HepG2 (cell line): ENCODE measurements at regions not wholly inside any gene's neighbourhood (a gene's known extent, or its start where the extent isn't known, plus 50 kb on each side); places are given as distances from the start of the nearest gene placed in this dataset.

Experiments used
- ATAC-seq: fragments of 200-7000 bp; cut with Tn5 transposase; 3 replicates; pipeline ENCODE4 v1.9.1; 2020; ENCODE audit warnings: mild to moderate bottlenecking, moderate library complexity
- BruUV-seq: library from RNA; stranded (reverse); fragments of 400-500 nt; replicated peaks from 2 replicates; lab custom pipeline; 2021; lab: Mats Ljungman, UMichigan
- CTCF ChIA-PET: fragments of 300-600 bp; formaldehyde crosslinking; extraction: SDS; loops from one replicate; lab custom pipeline; 2021; ENCODE audit warnings: low total read pairs, inconsistent platforms, low intra/inter-chr PET ratio; lab: Yijun Ruan, JAX
- POLR2A ChIA-PET: fragments of 350-600 bp; sonication (Branson Sonifier 250); formaldehyde crosslinking; loops from one replicate; lab custom pipeline; 2020; ENCODE audit warnings: antibody characterized with exemption, inconsistent platforms; lab: Yijun Ruan, JAX
- DNase-seq: peaks from one replicate; pipeline ENCODE4 v3.0.0-alpha.2; 2015; ENCODE audit warnings: low spot score
- FAIRE-seq: peaks from 3 replicates; lab custom pipeline; 2011; peaks lifted over from hg19 to GRCh38; lab: Jason Lieb, UNC
- H2AFZ ChIP-seq: one replicate; pipeline ENCODE4 v1.6.1; 2011; ENCODE audit warnings: low read length, inconsistent platforms
- H3K27ac ChIP-seq: fragments of 300-600 bp; 3 replicates; pipeline ENCODE4 v1.8.0; 2011; ENCODE audit warnings: mixed run types, mild to moderate bottlenecking, mixed read lengths, low read length, inconsistent platforms; ENCODE audit not compliant: insufficient read depth; ENCODE audit errors: extremely low read length
- H3K27me3 ChIP-seq, 2 experiments: fragments of 200-600 bp in 1 of 2; 2 replicates in 1 of 2; 3 replicates in 1 of 2; pipeline versions ENCODE4 v1.6.0 to v1.8.0; 2011; ENCODE audit warnings: low read length in 2 of 2, mild to moderate bottlenecking in 2 of 2, moderate library complexity in 2 of 2, inconsistent platforms in 1 of 2; ENCODE audit not compliant: insufficient read depth in 2 of 2, control insufficient read depth in 1 of 2
- H3K36me3 ChIP-seq, 2 experiments: fragments of 200-600 bp in 1 of 2; replicated peaks in 1 of 2; 2 replicates in 1 of 2; 3 replicates in 1 of 2; pipeline versions ENCODE4 v1.5.1 to v1.8.0; 2011; ENCODE audit warnings: low read length in 2 of 2, inconsistent platforms in 1 of 2; ENCODE audit not compliant: insufficient read depth in 2 of 2, control insufficient read depth in 1 of 2
- H3K4me1 ChIP-seq: 2 replicates; pipeline ENCODE4 v1.5.1; 2012; ENCODE audit warnings: low read length, inconsistent platforms; ENCODE audit not compliant: insufficient read depth
- H3K4me2 ChIP-seq: 2 replicates; pipeline ENCODE4 v1.6.0; 2011; ENCODE audit warnings: low read depth, low read length, inconsistent platforms
- H3K4me3 ChIP-seq, 3 experiments: fragments of 200-600 bp in 1 of 3; sonication (generic), shearing (Covaris generic) in 1 of 3; replicated peaks in 1 of 3; 2 replicates each; pipeline ENCODE4 v1.5.1; 2011 to 2016; ENCODE audit warnings: low read length in 3 of 3, inconsistent platforms in 2 of 3, low read depth in 2 of 3, mild to moderate bottlenecking in 2 of 3, control low read depth in 1 of 3, mixed read lengths in 1 of 3; ENCODE audit not compliant: insufficient read depth in 1 of 3
- H3K79me2 ChIP-seq: one replicate; pipeline ENCODE4 v1.6.1; 2011; ENCODE audit warnings: low read length, inconsistent platforms; ENCODE audit not compliant: insufficient read depth
- H3K9ac ChIP-seq: 2 replicates; pipeline ENCODE4 v1.6.0; 2011; ENCODE audit warnings: mild to moderate bottlenecking, low read depth, low read length, inconsistent platforms; ENCODE audit not compliant: insufficient read depth
- H3K9me3 ChIP-seq: 2 replicates; pipeline ENCODE4 v1.5.1; 2012; ENCODE audit warnings: mild to moderate bottlenecking, low read length
- H4K20me1 ChIP-seq: 2 replicates; pipeline ENCODE4 v1.6.0; 2011; ENCODE audit warnings: inconsistent platforms, mild to moderate bottlenecking, low read length, moderate library complexity; ENCODE audit not compliant: insufficient read depth
- GMEB1 ChIP-seq: sonication (generic); formaldehyde crosslinking; IDR thresholded peaks from 2 replicates; pipeline ENCODE4 v1.5.1; 2020; ENCODE audit warnings: missing genetic modification reagents, mild to moderate bottlenecking, borderline replicate concordance
- MTF2 ChIP-seq: sonication (generic); formaldehyde crosslinking; IDR thresholded peaks from 2 replicates; pipeline ENCODE4 v1.5.0; 2020; ENCODE audit warnings: missing genetic modification reagents, borderline replicate concordance
- MYNN ChIP-seq: sonication (generic); formaldehyde crosslinking; IDR thresholded peaks from 2 replicates; pipeline ENCODE4 v1.4.0; 2020; ENCODE audit warnings: mild to moderate bottlenecking, low read depth, missing genetic modification reagents
- MZF1 ChIP-seq: sonication (generic); formaldehyde crosslinking; IDR thresholded peaks from 2 replicates; pipeline ENCODE4 v1.8.1; 2023; ENCODE audit warnings: mild to moderate bottlenecking, missing genetic modification reagents, borderline replicate concordance
- RFX1 ChIP-seq: fragments of 450-650 bp; IDR thresholded peaks from 2 replicates; pipeline ENCODE4 v1.6.1; 2017
- SALL1 ChIP-seq: sonication (generic); formaldehyde crosslinking; IDR thresholded peaks from 2 replicates; pipeline ENCODE4 v1.8.0; 2022; ENCODE audit warnings: mild to moderate bottlenecking, missing genetic modification reagents
- SP4 ChIP-seq: sonication (generic); formaldehyde crosslinking; IDR thresholded peaks from 2 replicates; pipeline ENCODE4 v1.8.1; 2023; ENCODE audit warnings: mild to moderate bottlenecking, missing genetic modification reagents
- TCF7L2 ChIP-seq: IDR thresholded peaks from 2 replicates; pipeline ENCODE4 v1.6.1; 2011; ENCODE audit warnings: mild to moderate bottlenecking, low read depth, low read length, moderate library complexity
- ZNF891 ChIP-seq: sonication (generic); formaldehyde crosslinking; IDR thresholded peaks from 2 replicates; pipeline ENCODE4 v1.5.0; 2020; ENCODE audit warnings: mild to moderate bottlenecking, missing genetic modification reagents
- WGBS: methylation state at CpG from one replicate; pipeline ENCODE4 v1.1.6; 2017; ENCODE audit warnings: low lambda C conversion rate; 5-methylcytosine and 5-hydroxymethylcytosine counted together
- in situ Hi-C: cut with HindIII; loops from 2 replicates; pipeline ENCODE4 v1.10.0; 2017; ENCODE audit warnings: low pct_unique_long_range_greater_than_20kb; ENCODE audit not compliant: extremely low pct_ligation_motif_present
- intact Hi-C: fragments of 100-400 bp; cut with micrococcal nuclease; formaldehyde crosslinking; loops from one replicate; pipeline ENCODE4 v1.10.0; 2022; ENCODE audit not compliant: unreplicated experiment

- Histone ChIP-seq H3K4me1 (no peaks in the 10 kb centered on the region), H2AFZ (no peak overlapping the region), H3K4me2 (no peak overlapping the region), H3K27me3 (no peaks in the 10 kb centered on the region), H3K79me2 (no peaks in the 10 kb centered on the region), H3K9ac (no peak overlapping the region), H3K4me3 (no peak overlapping the region), H3K27ac (no peak overlapping the region), H3K36me3 (no peaks in the 10 kb centered on the region), H4K20me1 (no peaks in the 10 kb centered on the region), H3K9me3 (no peaks in the 10 kb centered on the region)
- in situ Hi-C loops (no loop called here), intact Hi-C loops (no loop called here)
- no peak for DNase-seq
- ChIA-PET POLR2A (no interaction called here), CTCF (no interaction called here)
- FAIRE-seq, result no peak
- no TSS peak for BruUV-seq
- WGBS, result 0% methylated on average over 3 of the region's 3 CpGs
- TF ChIP-seq MYNN (CRISPR knock-in tag) (no peak), GMEB1 (CRISPR knock-in tag) (no peak), RFX1 (no peak), SP4 (CRISPR knock-in tag) (no peak), TCF7L2 (no peak), SALL1 (no peak)
- ATAC-seq, result no peak
Observed at GRCh38 chr4:36719425-36719824, 438.0 kb downstream of the DTHD1 start.

GRCh38 chr4:36722986-36723385, 441.6 kb downstream of the DTHD1 start:
- POLR2A ChIA-PET, result no interaction called here
- DNase-seq (no peak), ATAC-seq (no peak), FAIRE-seq (no peak)
- Histone ChIP-seq H3K9me3 (no peaks in the 10 kb centered on the region), H3K27ac (no peak overlapping the region), H3K9ac (no peak overlapping the region), H3K4me2 (no peak overlapping the region), H2AFZ (no peak overlapping the region), H3K79me2 (no peaks in the 10 kb centered on the region), H4K20me1 (no peaks in the 10 kb centered on the region), H3K4me1 (no peaks in the 10 kb centered on the region), H3K36me3 (no peaks in the 10 kb centered on the region), H3K4me3 (no peak overlapping the region), H3K27me3 (no peaks in the 10 kb centered on the region)
- 0% methylated on average over 1 of the region's 1 CpG for WGBS
- TF ChIP-seq ZNF891 (no peak), MTF2 (CRISPR knock-in tag) (no peak), MZF1 (CRISPR knock-in tag) (no peak)
- CTCF ChIA-PET, result no interaction called here
- in situ Hi-C loops (no loop called here), intact Hi-C loops (no loop called here)
- no TSS peak for BruUV-seq
